ENCODE measurements at regions not wholly inside any gene's neighbourhood (a gene's known extent, or its start where the extent isn't known, plus 50 kb on each side); places are given as distances from the start of the nearest gene placed in this dataset.

GRCh38 chr4:133474501-133474900 is 325.4 kb downstream of the PCDH10 start:
- H3K9me3 ChIP-seq (replicated peaks in 1 of 2; ENCODE audit: control insufficient read depth in 1 of 2, insufficient read depth in 1 of 2, low read length in 2 of 2) = no peaks in the 10 kb centered on the region
- H3K4me2 ChIP-seq (replicated peaks; ENCODE audit: extremely low read depth, low read length, poor library complexity, severe bottlenecking) = no peak overlapping the region
- no CpG with 5 or more reads among the region's 2 CpGs for WGBS (ENCODE audit: insufficient coverage)
- no peak overlapping the region for H3K27ac ChIP-seq (ENCODE audit: low read depth in 1 of 2, low read length in 2 of 2)
- Mint-ChIP-seq H3K4me3 (no peak overlapping the region), H3K9me3 (peaks cover 0 to 2% (median 0%) of the 10 kb centered on the region in 7 donors), H3K27ac (no peak overlapping the region), H3K36me3 (no peaks in the 10 kb centered on the region), H3K4me1 (no peaks in the 10 kb centered on the region), H3K27me3 (ENCODE audit: low read depth in 3 of 3) (peaks cover 0 to 1% (median 0%) of the 10 kb centered on the region in 3 donors)
- H2AFZ ChIP-seq (ENCODE audit: insufficient read depth, low read depth, low read length, poor library complexity, severe bottlenecking) = no peak overlapping the region
- H3K36me3 ChIP-seq (replicated peaks in 1 of 2; ENCODE audit: control insufficient read depth in 1 of 2, insufficient read depth in 2 of 2, low read length in 2 of 2) = no peaks in the 10 kb centered on the region
- H3K27me3 ChIP-seq (ENCODE audit: control insufficient read depth in 2 of 2, insufficient read depth in 2 of 2, low read length in 2 of 2) = no peaks in the 10 kb centered on the region
- no peaks in the 10 kb centered on the region for H4K20me1 ChIP-seq (ENCODE audit: insufficient read depth, low read length)
- intact Hi-C loops (cut with micrococcal nuclease) = no loop called here
- DNase-seq = no peak
- TF ChIP-seq CTCF (IDR thresholded peaks at IDR 0.05) = no peak
- no peaks in the 10 kb centered on the region for H3K79me2 ChIP-seq (ENCODE audit: insufficient read depth, low read length)
- H3K4me1 ChIP-seq (ENCODE audit: control insufficient read depth in 1 of 2, insufficient read depth in 2 of 2, low read length in 2 of 2) = no peaks in the 10 kb centered on the region
- H3K9ac ChIP-seq (ENCODE audit: insufficient read depth, low read length, poor library complexity, severe bottlenecking) = no peak overlapping the region
- no peak overlapping the region for H3K4me3 ChIP-seq (replicated peaks in 1 of 3; ENCODE audit: low read depth in 2 of 3, low read length in 3 of 3)

DNA sequence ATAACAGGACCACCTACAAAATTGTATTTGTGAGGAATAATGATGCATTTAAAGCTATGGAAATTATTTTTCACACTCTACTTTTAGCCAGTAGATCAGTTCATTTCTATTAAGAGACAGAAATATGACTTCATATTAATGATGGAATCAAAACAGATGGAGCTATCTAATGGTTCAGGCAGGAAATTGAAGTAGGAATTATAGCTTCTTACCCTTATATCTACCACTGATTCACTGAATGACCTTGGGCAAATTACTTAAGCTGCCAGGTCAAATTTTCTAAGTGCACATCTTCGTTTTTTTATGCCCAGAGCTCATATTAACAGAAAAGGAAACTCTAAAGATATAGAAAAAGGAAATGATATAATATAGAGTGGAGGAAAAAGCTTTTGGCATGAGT is 323.1 kb downstream of the PCDH10 start:
- intact Hi-C loops (cut with micrococcal nuclease) = no loop called here
- no peak overlapping the region for H2AFZ ChIP-seq (ENCODE audit: insufficient read depth, low read depth, low read length, poor library complexity, severe bottlenecking)
- H3K9ac ChIP-seq (ENCODE audit: insufficient read depth, low read length, poor library complexity, severe bottlenecking) = no peak overlapping the region
- H3K4me3 ChIP-seq (replicated peaks in 1 of 3; ENCODE audit: low read depth in 2 of 3, low read length in 3 of 3) = no peak overlapping the region
- no peaks in the 10 kb centered on the region for H3K27me3 ChIP-seq (ENCODE audit: control insufficient read depth in 2 of 2, insufficient read depth in 2 of 2, low read length in 2 of 2)
- H4K20me1 ChIP-seq (ENCODE audit: insufficient read depth, low read length) = no peaks in the 10 kb centered on the region
- no peaks in the 10 kb centered on the region for H3K79me2 ChIP-seq (ENCODE audit: insufficient read depth, low read length)
- DNase-seq = no peak
- H3K4me1 ChIP-seq (ENCODE audit: control insufficient read depth in 1 of 2, insufficient read depth in 2 of 2, low read length in 2 of 2) = no peaks in the 10 kb centered on the region
- H3K9me3 ChIP-seq (replicated peaks in 1 of 2; ENCODE audit: control insufficient read depth in 1 of 2, insufficient read depth in 1 of 2, low read length in 2 of 2) = no peaks in the 10 kb centered on the region
- H3K27ac ChIP-seq (ENCODE audit: low read depth in 1 of 2, low read length in 2 of 2) = no peak overlapping the region
- WGBS (ENCODE audit: insufficient coverage) = no CpG with 5 or more reads among the region's 1 CpG
- Mint-ChIP-seq H3K4me3 (no peak overlapping the region), H3K4me1 (no peaks in the 10 kb centered on the region), H3K27me3 (ENCODE audit: low read depth in 3 of 3) (peaks cover 0 to 3% (median 0%) of the 10 kb centered on the region in 3 donors), H3K36me3 (no peaks in the 10 kb centered on the region), H3K27ac (no peak overlapping the region), H3K9me3 (peaks cover 0 to 2% (median 0%) of the 10 kb centered on the region in 7 donors)
- H3K4me2 ChIP-seq (replicated peaks; ENCODE audit: extremely low read depth, low read length, poor library complexity, severe bottlenecking) = no peak overlapping the region
- TF ChIP-seq CTCF (IDR thresholded peaks at IDR 0.05) = no peak
- no peaks in the 10 kb centered on the region for H3K36me3 ChIP-seq (replicated peaks in 1 of 2; ENCODE audit: control insufficient read depth in 1 of 2, insufficient read depth in 2 of 2, low read length in 2 of 2)
